CD4-positive, alpha-beta T cell treated with Interferon alpha-2 for 1 hour (primary cell): ENCODE measurements at regions not wholly inside any gene's neighbourhood (a gene's known extent, or its start where the extent isn't known, plus 50 kb on each side); places are given as distances from the start of the nearest gene placed in this dataset.

Source experiments
- DNase-seq, 2 donors: peaks; one replicate each; pipeline ENCODE4 v3.0.0-alpha.2; 2020 to 2022

GRCh38 chr3:182668541-182668940 is 124.8 kb upstream of the ATP11B start:
- no peak for DNase-seq

GRCh38 chr3:182668974-182669373 is 124.3 kb upstream of the ATP11B start:
- no peak for DNase-seq

- no peak for DNase-seq
Observed at GRCh38 chr3:182671541-182671940, 121.8 kb upstream of the ATP11B start.

GRCh38 chr3:182671942-182672341 is 121.4 kb upstream of the ATP11B start:
- DNase-seq = no peak

- DNase-seq = no peak
Observed at GRCh38 chr3:182673336-182673735, 120.0 kb upstream of the ATP11B start.

GRCh38 chr3:182682263-182683241 is 110.8 kb upstream of the ATP11B start:
- DNase-seq = peak; percentile 49 to 54

GRCh38 chr3:182683453-182683852 is 109.9 kb upstream of the ATP11B start:
- peak; percentile 49 to 64 for DNase-seq

GRCh38 chr3:182683858-182684257 is 109.4 kb upstream of the ATP11B start:
- no peak for DNase-seq

- no peak for DNase-seq
Observed at GRCh38 chr3:182686033-182686886, 107.0 kb upstream of the ATP11B start.

GRCh38 chr3:182690172-182690571 is 103.1 kb upstream of the ATP11B start:
- DNase-seq = no peak

GRCh38 chr3:182692021-182692420 is 101.3 kb upstream of the ATP11B start:
- DNase-seq = no peak

GRCh38 chr3:182692695-182693094 is 100.6 kb upstream of the ATP11B start:
- DNase-seq = no peak

- DNase-seq = no peak
Observed at GRCh38 chr3:182693723-182694122, 99.6 kb upstream of the ATP11B start.

- no peak for DNase-seq
Observed at GRCh38 chr3:182696916-182697315, 96.4 kb upstream of the ATP11B start.

- DNase-seq = no peak
Observed at GRCh38 chr3:182697345-182697919, 95.9 kb upstream of the ATP11B start.

GRCh38 chr3:182698078-182698477 is 95.2 kb upstream of the ATP11B start:
- DNase-seq = no peak

- no peak for DNase-seq
Observed at GRCh38 chr3:182699550-182700170, 93.6 kb upstream of the ATP11B start.

GRCh38 chr3:182702216-182702615 is 91.1 kb upstream of the ATP11B start:
- no peak for DNase-seq

GRCh38 chr3:182703233-182703632 is 90.1 kb upstream of the ATP11B start:
- no peak for DNase-seq

GRCh38 chr3:182704926-182705325 is 88.4 kb upstream of the ATP11B start:
- no peak for DNase-seq

GRCh38 chr3:182708810-182709209 is 84.5 kb upstream of the ATP11B start:
- no peak for DNase-seq

GRCh38 chr3:182709306-182709705 is 84.0 kb upstream of the ATP11B start:
- DNase-seq = no peak
